Activated CD4-positive, alpha-beta T cell treated with anti-CD3 and anti-CD28 coated beads, Interleukin-2, amount 10 ng/mL, durations not matched to agents 24 days and 14 days (primary cell): ENCODE measurements at regions not wholly inside any gene's neighbourhood (a gene's known extent, or its start where the extent isn't known, plus 50 kb on each side); places are given as distances from the start of the nearest gene placed in this dataset.
"Not testable (repeated sequence)": the region's sequence is repeated elsewhere in the genome, so short reads cannot be mapped to it uniquely, and the experiment has no call there.

Experiments used
- DNase-seq: peaks from one replicate; pipeline ENCODE4 v3.0.0; 2022
- H3K27ac Mint-ChIP-seq: one replicate; pipeline ENCODE4 v1.8.0; 2022; ENCODE audit warnings: mild to moderate bottlenecking, mixed read lengths
- H3K27me3 Mint-ChIP-seq: one replicate; pipeline ENCODE4 v1.8.0; 2022; ENCODE audit warnings: mixed read lengths
- H3K36me3 Mint-ChIP-seq: one replicate; pipeline ENCODE4 v1.8.0; 2022; ENCODE audit warnings: low read depth, mild to moderate bottlenecking, mixed read lengths
- H3K4me1 Mint-ChIP-seq: one replicate; pipeline ENCODE4 v1.8.0; 2021; ENCODE audit warnings: mixed read lengths
- H3K4me3 Mint-ChIP-seq: one replicate; pipeline ENCODE4 v1.8.0; 2022; ENCODE audit warnings: mild to moderate bottlenecking, moderate library complexity, mixed read lengths
- H3K9me3 Mint-ChIP-seq: one replicate; pipeline ENCODE4 v1.8.0; 2021; ENCODE audit warnings: mixed read lengths
- intact Hi-C: fragments of 100-400 bp; cut with micrococcal nuclease; formaldehyde crosslinking; loops from one replicate; pipeline ENCODE4 v1.15.1; 2023

GRCh38 chr20:29492840-29493239, 1764.6 kb upstream of the DEFB115 start:
- H3K4me3 Mint-ChIP-seq, H3K9me3 Mint-ChIP-seq, DNase-seq, H3K27ac Mint-ChIP-seq, intact Hi-C loops, H3K27me3 Mint-ChIP-seq, H3K4me1 Mint-ChIP-seq, H3K36me3 Mint-ChIP-seq: not testable (repeated sequence)

- H3K9me3 Mint-ChIP-seq, H3K36me3 Mint-ChIP-seq, DNase-seq, H3K27ac Mint-ChIP-seq, intact Hi-C loops, H3K27me3 Mint-ChIP-seq, H3K4me3 Mint-ChIP-seq, H3K4me1 Mint-ChIP-seq: not testable (repeated sequence)
These were observed 1760.7 kb upstream of the DEFB115 start for GRCh38 chr20:29496767-29497166.

GRCh38 chr20:29497261-29497671, 1760.2 kb upstream of the DEFB115 start:
- DNase-seq, result peak; percentile 68
- Mint-ChIP-seq H3K4me3 (no peak overlapping the region), H3K27ac (no peak overlapping the region), H3K4me1 (no peaks in the 10 kb centered on the region), H3K9me3 (peaks cover 7% of the 10 kb centered on the region), H3K36me3 (no peaks in the 10 kb centered on the region), H3K27me3 (no peaks in the 10 kb centered on the region)
- intact Hi-C loops, result no loop called here

GRCh38 chr20:29497684-29498083, 1759.8 kb upstream of the DEFB115 start:
- H3K36me3 Mint-ChIP-seq, H3K9me3 Mint-ChIP-seq, H3K27me3 Mint-ChIP-seq, H3K4me1 Mint-ChIP-seq, H3K4me3 Mint-ChIP-seq, intact Hi-C loops, H3K27ac Mint-ChIP-seq: not testable (repeated sequence)
- peak; percentile 62 for DNase-seq

- H3K9me3 Mint-ChIP-seq, H3K36me3 Mint-ChIP-seq, H3K27me3 Mint-ChIP-seq, intact Hi-C loops, H3K4me1 Mint-ChIP-seq, H3K27ac Mint-ChIP-seq, H3K4me3 Mint-ChIP-seq: not testable (repeated sequence)
- peak; percentile 60 for DNase-seq
These were observed 1756.7 kb upstream of the DEFB115 start for GRCh38 chr20:29500738-29501137.

GRCh38 chr20:29514634-29515033, 1742.8 kb upstream of the DEFB115 start:
- H3K4me3 Mint-ChIP-seq, H3K27me3 Mint-ChIP-seq, intact Hi-C loops, DNase-seq, H3K4me1 Mint-ChIP-seq, H3K36me3 Mint-ChIP-seq, H3K27ac Mint-ChIP-seq: not testable (repeated sequence)
- H3K9me3 Mint-ChIP-seq, result peaks cover 17% of the 10 kb centered on the region

GRCh38 chr20:29516847-29517246, 1740.6 kb upstream of the DEFB115 start:
- H3K4me3 Mint-ChIP-seq, H3K27ac Mint-ChIP-seq, H3K4me1 Mint-ChIP-seq, H3K36me3 Mint-ChIP-seq, DNase-seq, intact Hi-C loops, H3K27me3 Mint-ChIP-seq: not testable (repeated sequence)
- peaks cover 18% of the 10 kb centered on the region for H3K9me3 Mint-ChIP-seq

GRCh38 chr20:29519610-29520241, 1737.7 kb upstream of the DEFB115 start:
- peak; percentile 59 for DNase-seq
- intact Hi-C loops, H3K27ac Mint-ChIP-seq, H3K4me3 Mint-ChIP-seq, H3K27me3 Mint-ChIP-seq, H3K36me3 Mint-ChIP-seq, H3K4me1 Mint-ChIP-seq: not testable (repeated sequence)
- H3K9me3 Mint-ChIP-seq, result peaks cover 12% of the 10 kb centered on the region

- DNase-seq, H3K27ac Mint-ChIP-seq, H3K4me1 Mint-ChIP-seq, H3K9me3 Mint-ChIP-seq, H3K36me3 Mint-ChIP-seq, H3K27me3 Mint-ChIP-seq, intact Hi-C loops, H3K4me3 Mint-ChIP-seq: not testable (repeated sequence)
These were observed 1723.8 kb upstream of the DEFB115 start for GRCh38 chr20:29533566-29534177.

GRCh38 chr20:29566901-29567635, 1690.4 kb upstream of the DEFB115 start:
- DNase-seq, H3K36me3 Mint-ChIP-seq, H3K9me3 Mint-ChIP-seq, intact Hi-C loops, H3K4me1 Mint-ChIP-seq, H3K4me3 Mint-ChIP-seq, H3K27me3 Mint-ChIP-seq, H3K27ac Mint-ChIP-seq: not testable (repeated sequence)

- H3K4me1 Mint-ChIP-seq, H3K27me3 Mint-ChIP-seq, H3K4me3 Mint-ChIP-seq, H3K36me3 Mint-ChIP-seq, H3K9me3 Mint-ChIP-seq, H3K27ac Mint-ChIP-seq, intact Hi-C loops, DNase-seq: not testable (repeated sequence)
These were observed 1689.8 kb upstream of the DEFB115 start for GRCh38 chr20:29567671-29568070.

GRCh38 chr20:29570126-29570525, 1687.3 kb upstream of the DEFB115 start:
- H3K4me3 Mint-ChIP-seq, intact Hi-C loops, DNase-seq, H3K27me3 Mint-ChIP-seq, H3K4me1 Mint-ChIP-seq, H3K27ac Mint-ChIP-seq, H3K36me3 Mint-ChIP-seq, H3K9me3 Mint-ChIP-seq: not testable (repeated sequence)

GRCh38 chr20:29589530-29589929, 1667.9 kb upstream of the DEFB115 start:
- H3K27ac Mint-ChIP-seq, intact Hi-C loops, H3K4me3 Mint-ChIP-seq, DNase-seq, H3K4me1 Mint-ChIP-seq, H3K9me3 Mint-ChIP-seq, H3K27me3 Mint-ChIP-seq, H3K36me3 Mint-ChIP-seq: not testable (repeated sequence)

GRCh38 chr20:29604163-29604562, 1653.3 kb upstream of the DEFB115 start:
- H3K4me3 Mint-ChIP-seq, H3K27me3 Mint-ChIP-seq, H3K36me3 Mint-ChIP-seq, DNase-seq, H3K9me3 Mint-ChIP-seq, H3K27ac Mint-ChIP-seq, H3K4me1 Mint-ChIP-seq, intact Hi-C loops: not testable (repeated sequence)
